ENCODE measurements at regions not wholly inside any gene's neighbourhood (a gene's known extent, or its start where the extent isn't known, plus 50 kb on each side); places are given as distances from the start of the nearest gene placed in this dataset.

- no peak for DNase-seq
Observed at GRCh38 chr5:5708367-5708919, 286.0 kb downstream of the ICE1 start.

- DNase-seq: no peak
Observed at GRCh38 chr5:5705010-5705409, 282.5 kb downstream of the ICE1 start.

- no peak for DNase-seq
Observed at GRCh38 chr5:5704352-5704751, 281.9 kb downstream of the ICE1 start.

GRCh38 chr5:5702934-5703333 is 280.5 kb downstream of the ICE1 start:
- DNase-seq: no peak

- peak; percentile 8 for DNase-seq
Observed at GRCh38 chr5:5700549-5700948, 278.1 kb downstream of the ICE1 start.

GRCh38 chr5:5699062-5699461 is 276.6 kb downstream of the ICE1 start:
- DNase-seq: no peak

GRCh38 chr5:5695266-5695665 is 272.8 kb downstream of the ICE1 start:
- DNase-seq: no peak

- DNase-seq: no peak
Observed at GRCh38 chr5:5688925-5689310, 266.4 kb downstream of the ICE1 start.

GRCh38 chr5:5688194-5688924 is 265.9 kb downstream of the ICE1 start:
- no peak for DNase-seq

- DNase-seq: no peak
Observed at GRCh38 chr5:5687113-5687512, 264.6 kb downstream of the ICE1 start.

GRCh38 chr5:5686356-5686755 is 263.9 kb downstream of the ICE1 start:
- DNase-seq: no peak

GRCh38 chr5:5685737-5686136 is 263.3 kb downstream of the ICE1 start:
- DNase-seq: no peak

GRCh38 chr5:5683174-5683573 is 260.7 kb downstream of the ICE1 start:
- no peak for DNase-seq

- DNase-seq: no peak
Observed at GRCh38 chr5:5678909-5679308, 256.4 kb downstream of the ICE1 start.

- no peak for DNase-seq
Observed at GRCh38 chr5:5677738-5678137, 255.3 kb downstream of the ICE1 start.

- no peak for DNase-seq
Observed at GRCh38 chr5:5676218-5676617, 253.7 kb downstream of the ICE1 start.

GRCh38 chr5:5675511-5675910 is 253.0 kb downstream of the ICE1 start:
- DNase-seq: no peak

GRCh38 chr5:5671823-5672222 is 249.3 kb downstream of the ICE1 start:
- DNase-seq: no peak

- no peak for DNase-seq
Observed at GRCh38 chr5:5667136-5667554, 244.7 kb downstream of the ICE1 start.

- no peak for DNase-seq
Observed at GRCh38 chr5:5666369-5666768, 243.9 kb downstream of the ICE1 start.

GRCh38 chr5:5666076-5666365 is 243.5 kb downstream of the ICE1 start:
- no peak for DNase-seq

- no peak for DNase-seq
Observed at GRCh38 chr5:5665225-5666075, 243.0 kb downstream of the ICE1 start.

- DNase-seq: no peak
Observed at GRCh38 chr5:5658889-5659465, 236.5 kb downstream of the ICE1 start.

GRCh38 chr5:5658226-5658625 is 235.7 kb downstream of the ICE1 start:
- no peak for DNase-seq

All from MV-4-11 (cell line).